SU-DHL-6 (cell line): ENCODE measurements at regions not wholly inside any gene's neighbourhood (a gene's known extent, or its start where the extent isn't known, plus 50 kb on each side); places are given as distances from the start of the nearest gene placed in this dataset.

Source experiments
- EZH2phosphoT487 ChIP-seq: fragments of 200-600 bp; sonication (generic), shearing (Covaris generic); conservative IDR thresholded peaks from 2 replicates; pipeline ENCODE4 v1.6.1; 2018; ENCODE audit warnings: mild to moderate bottlenecking, antibody characterized with exemption, low read length, moderate library complexity, mixed read lengths
- TF ChIP-seq, protein P1 (sequence below): fragments of 200-600 bp; sonication (generic); IDR thresholded peaks from one replicate; pipeline ENCODE4 v1.5.1; 2017; ENCODE audit warnings: antibody characterized with exemption, mild to moderate bottlenecking, low read length, moderate library complexity; ENCODE audit not compliant: insufficient read depth, poor library complexity, severe bottlenecking

DNA sequence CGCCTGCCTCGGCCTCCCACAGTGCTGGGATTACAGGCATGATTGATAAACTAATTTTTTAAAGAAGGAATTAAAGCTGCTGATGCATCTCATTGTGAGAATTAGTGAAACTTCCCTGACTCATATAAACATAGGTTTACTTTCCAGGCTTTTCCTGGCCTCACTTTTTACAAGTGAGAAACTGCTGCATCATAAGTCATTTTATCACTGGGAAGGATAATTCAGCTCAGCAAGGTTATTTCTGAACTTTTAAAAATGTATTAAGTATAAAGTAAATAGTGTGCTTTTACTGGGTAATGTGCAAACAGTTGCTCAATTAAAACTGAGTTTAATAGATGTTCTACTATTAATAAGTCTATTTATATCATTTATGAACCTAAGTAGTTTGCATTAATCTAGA, 1130.3 kb upstream of the CDH2 start:
- TF ChIP-seq, protein P1, sequence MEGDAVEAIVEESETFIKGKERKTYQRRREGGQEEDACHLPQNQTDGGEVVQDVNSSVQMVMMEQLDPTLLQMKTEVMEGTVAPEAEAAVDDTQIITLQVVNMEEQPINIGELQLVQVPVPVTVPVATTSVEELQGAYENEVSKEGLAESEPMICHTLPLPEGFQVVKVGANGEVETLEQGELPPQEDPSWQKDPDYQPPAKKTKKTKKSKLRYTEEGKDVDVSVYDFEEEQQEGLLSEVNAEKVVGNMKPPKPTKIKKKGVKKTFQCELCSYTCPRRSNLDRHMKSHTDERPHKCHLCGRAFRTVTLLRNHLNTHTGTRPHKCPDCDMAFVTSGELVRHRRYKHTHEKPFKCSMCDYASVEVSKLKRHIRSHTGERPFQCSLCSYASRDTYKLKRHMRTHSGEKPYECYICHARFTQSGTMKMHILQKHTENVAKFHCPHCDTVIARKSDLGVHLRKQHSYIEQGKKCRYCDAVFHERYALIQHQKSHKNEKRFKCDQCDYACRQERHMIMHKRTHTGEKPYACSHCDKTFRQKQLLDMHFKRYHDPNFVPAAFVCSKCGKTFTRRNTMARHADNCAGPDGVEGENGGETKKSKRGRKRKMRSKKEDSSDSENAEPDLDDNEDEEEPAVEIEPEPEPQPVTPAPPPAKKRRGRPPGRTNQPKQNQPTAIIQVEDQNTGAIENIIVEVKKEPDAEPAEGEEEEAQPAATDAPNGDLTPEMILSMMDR = no peak
- no peak for TF ChIP-seq EZH2phosphoT487
